A673 (cell line): ENCODE measurements at regions not wholly inside any gene's neighbourhood (a gene's known extent, or its start where the extent isn't known, plus 50 kb on each side); places are given as distances from the start of the nearest gene placed in this dataset.
"Not testable (repeated sequence)": the region's sequence is repeated elsewhere in the genome, so short reads cannot be mapped to it uniquely, and the experiment has no call there.

Experiments used
- BruUV-seq: library from RNA; stranded (reverse); fragments of 400-500 nt; replicated peaks from 2 replicates; lab custom pipeline; 2021; lab: Mats Ljungman, UMichigan
- CTCF ChIA-PET: fragments of 300-600 bp; sonication (Branson Sonifier 250); formaldehyde crosslinking; loops from one replicate; lab custom pipeline; 2022; ENCODE audit warnings: antibody characterized with exemption; lab: Charles Lee
- POLR2A ChIA-PET: fragments of 300-600 bp; sonication (Branson Sonifier 250); formaldehyde crosslinking; loops from one replicate; lab custom pipeline; 2022; ENCODE audit warnings: antibody characterized with exemption; ENCODE audit not compliant: low non-redundant PET; lab: Charles Lee
- DNase-seq: peaks from one replicate; pipeline ENCODE4 v3.0.0-alpha.2; 2015; ENCODE audit warnings: low spot score
- H3K27ac ChIP-seq: fragments of 200-600 bp; sonication (generic); 2 replicates; pipeline ENCODE4 v1.5.1; 2016; ENCODE audit warnings: mixed run types, low read depth, mild to moderate bottlenecking, mixed read lengths, antibody characterized with exemption, low read length; ENCODE audit not compliant: poor library complexity, severe bottlenecking
- H3K27me3 ChIP-seq: fragments of 200-600 bp; sonication (generic); replicated peaks from 2 replicates; pipeline ENCODE4 v1.6.1; 2017; ENCODE audit warnings: mixed run types, low read depth, mild to moderate bottlenecking, mixed read lengths, antibody characterized with exemption, low read length; ENCODE audit not compliant: insufficient read depth, poor library complexity
- H3K36me3 ChIP-seq: fragments of 200-600 bp; sonication (generic); 2 replicates; pipeline ENCODE4 v1.6.1; 2016; ENCODE audit warnings: mixed run types, mild to moderate bottlenecking, mixed read lengths, antibody characterized with exemption, low read length; ENCODE audit not compliant: insufficient read depth, poor library complexity, severe bottlenecking
- H3K4me1 ChIP-seq: fragments of 200-600 bp; sonication (generic); 2 replicates; pipeline ENCODE4 v1.6.1; 2017; ENCODE audit warnings: mixed run types, mild to moderate bottlenecking, mixed read lengths, antibody characterized with exemption, low read length; ENCODE audit not compliant: insufficient read depth, poor library complexity, severe bottlenecking
- H3K4me3 ChIP-seq: fragments of 200-600 bp; sonication (generic); 2 replicates; pipeline ENCODE4 v1.5.1; 2016; ENCODE audit warnings: low read depth, mixed run types, mild to moderate bottlenecking, mixed read lengths, low read length; ENCODE audit not compliant: poor library complexity, severe bottlenecking
- H3K9me3 ChIP-seq: fragments of 200-600 bp; sonication (generic); 2 replicates; pipeline ENCODE4 v1.6.1; 2016; ENCODE audit warnings: mixed run types, low read depth, mild to moderate bottlenecking, mixed read lengths, antibody characterized with exemption, low read length; ENCODE audit not compliant: poor library complexity, severe bottlenecking
- EZH2 ChIP-seq: fragments of 200-600 bp; sonication (generic); IDR thresholded peaks from 2 replicates; pipeline ENCODE4 v1.6.1; 2017; ENCODE audit warnings: borderline replicate concordance, low read depth, mild to moderate bottlenecking, mixed read lengths, antibody characterized with exemption, low read length; ENCODE audit not compliant: poor library complexity, severe bottlenecking
- intact Hi-C: fragments of 100-400 bp; cut with micrococcal nuclease; formaldehyde crosslinking; loops from one replicate; pipeline ENCODE4 v1.10.0; 2022; ENCODE audit not compliant: unreplicated experiment
- TF ChIP-seq, protein P1 (sequence below): fragments of 300-800, 200-600 bp; sonication (generic); conservative IDR thresholded peaks from 2 replicates; pipeline ENCODE4 v1.5.1; 2017; ENCODE audit warnings: low read depth, mild to moderate bottlenecking, antibody characterized with exemption, low read length, moderate library complexity, mixed read lengths

DNA sequence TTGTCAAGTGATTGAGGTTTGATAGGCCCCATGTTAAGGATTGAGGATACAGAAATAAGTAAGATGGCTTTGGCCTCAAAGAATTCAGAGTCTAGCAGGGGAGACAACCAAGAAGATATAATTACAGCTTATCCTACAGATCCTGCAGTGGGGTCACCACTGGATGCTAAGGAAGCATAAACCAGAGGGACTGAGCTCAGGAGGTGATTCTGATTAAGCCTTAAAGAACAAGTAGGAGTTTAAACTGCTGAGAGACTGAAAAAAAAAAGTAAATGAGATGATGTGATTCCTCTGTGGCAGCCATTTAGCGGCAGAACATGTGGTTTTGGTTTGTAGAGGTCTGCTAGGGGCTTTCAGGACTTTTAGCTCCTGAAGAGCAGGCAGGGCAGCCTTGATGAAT lies 72.1 kb upstream of the ROPN1 start:
- Histone ChIP-seq H3K4me3 (no peak overlapping the region), H3K36me3 (no peaks in the 10 kb centered on the region), H3K4me1 (no peaks in the 10 kb centered on the region), H3K9me3 (no peaks in the 10 kb centered on the region), H3K27ac (no peak overlapping the region), H3K27me3 (no peaks in the 10 kb centered on the region)
- intact Hi-C loops, result no loop called here
- no peak for TF ChIP-seq EZH2
- TF ChIP-seq, protein P1, sequence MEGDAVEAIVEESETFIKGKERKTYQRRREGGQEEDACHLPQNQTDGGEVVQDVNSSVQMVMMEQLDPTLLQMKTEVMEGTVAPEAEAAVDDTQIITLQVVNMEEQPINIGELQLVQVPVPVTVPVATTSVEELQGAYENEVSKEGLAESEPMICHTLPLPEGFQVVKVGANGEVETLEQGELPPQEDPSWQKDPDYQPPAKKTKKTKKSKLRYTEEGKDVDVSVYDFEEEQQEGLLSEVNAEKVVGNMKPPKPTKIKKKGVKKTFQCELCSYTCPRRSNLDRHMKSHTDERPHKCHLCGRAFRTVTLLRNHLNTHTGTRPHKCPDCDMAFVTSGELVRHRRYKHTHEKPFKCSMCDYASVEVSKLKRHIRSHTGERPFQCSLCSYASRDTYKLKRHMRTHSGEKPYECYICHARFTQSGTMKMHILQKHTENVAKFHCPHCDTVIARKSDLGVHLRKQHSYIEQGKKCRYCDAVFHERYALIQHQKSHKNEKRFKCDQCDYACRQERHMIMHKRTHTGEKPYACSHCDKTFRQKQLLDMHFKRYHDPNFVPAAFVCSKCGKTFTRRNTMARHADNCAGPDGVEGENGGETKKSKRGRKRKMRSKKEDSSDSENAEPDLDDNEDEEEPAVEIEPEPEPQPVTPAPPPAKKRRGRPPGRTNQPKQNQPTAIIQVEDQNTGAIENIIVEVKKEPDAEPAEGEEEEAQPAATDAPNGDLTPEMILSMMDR, result no peak
- CTCF ChIA-PET, result no interaction called here
- POLR2A ChIA-PET, result interaction anchor here (0.7 kb wide), 1 partner anchor 9 kb away, joined by 6 read pairs; no protein-coding TSS in a partner anchor
- no peak for DNase-seq
- BruUV-seq, result no TSS peak

DNA sequence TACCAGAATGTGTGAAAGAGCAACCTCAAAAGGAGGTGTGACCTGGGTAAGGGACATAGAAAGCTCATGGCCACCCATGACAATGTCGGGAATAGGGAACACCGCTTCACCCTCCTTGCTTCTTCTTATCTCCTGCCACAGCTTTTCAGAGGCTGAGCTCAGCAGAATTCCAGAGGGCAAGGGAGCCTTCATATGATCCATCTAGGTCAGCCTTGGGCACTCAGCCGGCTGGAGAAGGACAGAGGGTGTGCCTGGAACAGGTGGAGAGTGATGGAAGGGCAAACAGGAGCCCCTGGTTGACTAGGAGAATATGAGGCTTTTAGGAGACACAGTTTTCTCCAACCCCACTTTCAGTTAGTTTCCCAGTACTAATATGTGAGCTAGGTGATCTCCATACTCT lies 74.6 kb upstream of the ROPN1 start:
- H3K4me1 ChIP-seq, H3K9me3 ChIP-seq, POLR2A ChIA-PET, H3K4me3 ChIP-seq, BruUV-seq, DNase-seq, CTCF ChIA-PET, H3K27ac ChIP-seq, H3K36me3 ChIP-seq, intact Hi-C loops, H3K27me3 ChIP-seq: not testable (repeated sequence)

DNA sequence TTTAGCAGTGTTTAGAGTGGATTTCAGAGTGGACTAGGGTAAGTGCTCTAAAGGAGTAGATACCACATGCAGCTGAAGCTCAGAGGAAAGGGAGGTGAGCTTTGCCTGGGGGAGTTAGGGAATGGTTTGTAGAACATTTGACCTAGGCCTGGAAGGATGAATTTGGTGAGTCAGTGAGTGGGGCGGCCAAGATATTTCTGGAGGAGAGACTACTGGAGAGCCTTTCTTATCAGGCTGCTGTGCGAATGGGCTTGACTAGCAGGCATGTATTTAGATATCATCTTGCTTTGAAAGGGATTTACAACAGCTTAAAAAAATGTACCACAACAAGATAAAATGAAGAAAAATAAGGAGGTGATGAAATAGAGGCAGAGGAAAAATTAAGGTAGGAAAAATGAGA lies 77.8 kb upstream of the ROPN1 start:
- POLR2A ChIA-PET, H3K27ac ChIP-seq, intact Hi-C loops, DNase-seq, BruUV-seq, H3K4me1 ChIP-seq, H3K36me3 ChIP-seq, H3K4me3 ChIP-seq, H3K27me3 ChIP-seq, CTCF ChIA-PET, H3K9me3 ChIP-seq: not testable (repeated sequence)

DNA sequence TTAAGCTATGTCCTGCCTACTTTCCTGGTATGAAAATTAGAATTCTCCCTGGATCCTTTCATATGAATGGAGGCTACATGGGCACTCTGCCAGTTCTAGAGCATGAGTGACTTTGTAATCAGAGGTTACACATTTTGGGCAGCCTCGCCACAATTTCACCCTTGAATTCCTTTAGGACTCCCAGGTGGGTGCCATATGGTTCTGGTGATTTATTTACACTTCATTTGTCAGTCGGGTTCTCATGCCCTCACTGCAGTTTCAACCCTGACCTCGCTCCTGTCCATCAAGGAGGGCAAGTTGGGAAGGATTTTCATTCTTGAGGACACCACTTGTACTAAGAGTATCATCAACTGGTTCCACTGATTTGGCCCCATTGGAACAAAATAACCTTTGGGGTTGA lies 83.2 kb upstream of the ROPN1 start:
- H3K36me3 ChIP-seq, H3K27me3 ChIP-seq, CTCF ChIA-PET, H3K4me3 ChIP-seq, DNase-seq, H3K4me1 ChIP-seq, BruUV-seq, H3K9me3 ChIP-seq, POLR2A ChIA-PET, H3K27ac ChIP-seq: not testable (repeated sequence)
- intact Hi-C loops, result loop anchor here (5.0 kb wide), 1 partner anchor 43 kb away; the partner anchor contains the start of gene KALRN

DNA sequence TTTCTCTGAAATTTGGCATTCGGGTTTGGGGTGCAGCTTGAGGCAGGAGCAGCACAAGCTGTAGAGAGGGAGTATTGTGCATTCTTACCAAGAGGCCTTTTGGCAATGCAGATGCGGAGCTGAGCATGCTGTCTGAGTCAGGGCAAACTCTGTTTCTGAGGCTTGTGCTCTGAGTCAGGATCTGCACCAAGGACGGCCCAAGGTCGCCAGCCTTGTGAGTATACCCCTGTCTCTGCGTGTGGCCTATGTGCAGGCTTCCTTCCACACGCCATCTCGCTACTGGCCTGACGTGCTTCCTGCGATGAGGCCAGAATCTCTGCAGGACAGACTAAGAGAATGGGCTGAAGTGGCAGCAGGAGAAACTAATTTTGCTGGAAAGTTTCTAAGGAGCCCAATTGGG lies 83.8 kb upstream of the ROPN1 start:
- H3K4me1 ChIP-seq, result no peaks in the 10 kb centered on the region
- H3K9me3 ChIP-seq, result no peaks in the 10 kb centered on the region
- BruUV-seq, result no TSS peak
- ChIA-PET POLR2A (no interaction called here), CTCF (no interaction called here)
- no peaks in the 10 kb centered on the region for H3K36me3 ChIP-seq
- intact Hi-C loops, result loop anchor here (5.0 kb wide), 1 partner anchor 43 kb away; the partner anchor contains the start of gene KALRN
- no peak overlapping the region for H3K4me3 ChIP-seq
- DNase-seq, result no peak
- H3K27ac ChIP-seq, result no peak overlapping the region
- no peak for TF ChIP-seq EZH2
- TF ChIP-seq, protein P1, result no peak
- H3K27me3 ChIP-seq, result no peaks in the 10 kb centered on the region
